Left lobe of liver (tissue), 2 donors: ENCODE measurements at regions not wholly inside any gene's neighbourhood (a gene's known extent, or its start where the extent isn't known, plus 50 kb on each side); places are given as distances from the start of the nearest gene placed in this dataset.

Source experiments
- ATAC-seq: fragments of 200-7000 bp; cut with Tn5 transposase; one replicate; pipeline ENCODE4 v1.9.1; 2020; ENCODE audit warnings: mild to moderate bottlenecking, moderate library complexity
- DNase-seq: peaks from one replicate; pipeline ENCODE4 v3.0.0-alpha.2; 2020; ENCODE audit warnings: low spot score
- donor health status: DM: no; HTN: no; CAD: no; lungs with moderate emphysema.
- donor health status: DM: no; HTN: yes; CAD: no.

DNA sequence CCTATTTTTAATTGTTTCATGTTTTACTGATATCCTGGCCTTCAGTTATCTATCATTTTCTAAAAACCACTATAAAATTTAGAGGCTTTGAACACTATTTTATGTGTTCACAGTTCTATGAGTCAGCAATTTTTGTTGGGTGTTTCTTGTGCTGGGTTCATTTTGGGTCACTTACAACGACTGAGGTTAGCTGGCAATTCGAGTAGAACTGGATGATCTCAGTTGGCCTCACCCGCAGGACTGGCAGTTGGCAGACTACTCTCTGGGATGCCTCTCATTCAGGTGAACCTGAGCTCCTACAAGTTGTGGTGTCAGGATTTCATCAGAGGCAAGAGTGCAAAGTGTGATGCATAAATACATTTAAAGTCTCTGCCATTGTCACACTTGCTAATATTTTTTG lies 151.0 kb upstream of the PAPPA start:
- DNase-seq: no peak
- peak; percentile 70 for ATAC-seq

DNA sequence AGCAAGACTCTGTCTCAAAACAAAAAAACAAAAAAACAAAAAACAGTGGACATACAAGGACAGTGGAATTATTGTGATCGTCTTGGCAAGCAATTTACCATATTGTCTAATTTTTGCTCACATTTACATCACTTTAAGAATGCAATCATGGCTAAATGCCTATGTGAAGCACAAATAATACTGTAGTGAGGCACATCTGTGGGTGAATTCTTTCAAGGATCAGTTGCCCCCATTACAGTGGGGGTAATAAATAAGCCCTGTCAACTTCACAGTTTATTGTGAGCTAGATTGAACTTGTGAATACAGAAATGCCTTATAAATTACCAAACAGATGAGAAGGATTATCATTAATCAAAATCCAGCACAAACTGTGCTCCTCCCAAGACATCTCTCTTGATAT lies 150.2 kb upstream of the PAPPA start:
- DNase-seq: no peak
- no peak for ATAC-seq

GRCh38 chr9:116005205-116005604 lies 148.4 kb upstream of the PAPPA start:
- ATAC-seq (no peak), DNase-seq (no peak)

GRCh38 chr9:116007824-116008223 lies 145.8 kb upstream of the PAPPA start:
- no peak for DNase-seq
- no peak for ATAC-seq

DNA sequence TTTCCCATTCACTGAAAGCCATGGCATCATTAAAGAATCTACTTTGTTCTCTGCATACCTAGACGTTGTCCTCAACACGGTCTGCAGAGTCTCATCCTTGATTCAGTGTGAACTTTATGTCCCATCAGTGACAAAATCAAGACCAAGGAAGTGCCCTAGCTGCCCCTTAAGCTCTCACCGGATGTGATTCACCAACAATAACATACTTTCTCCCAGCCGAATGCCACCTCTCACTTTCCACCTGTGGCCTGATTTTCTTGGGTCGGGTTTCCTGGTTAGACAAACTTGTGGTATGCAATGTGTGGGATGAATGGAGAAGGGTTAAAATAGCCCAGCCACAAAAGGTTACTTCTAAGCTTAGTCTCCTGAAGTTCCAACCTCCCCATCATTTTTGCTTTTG lies 145.3 kb upstream of the PAPPA start:
- ATAC-seq (no peak), DNase-seq (no peak)

DNA sequence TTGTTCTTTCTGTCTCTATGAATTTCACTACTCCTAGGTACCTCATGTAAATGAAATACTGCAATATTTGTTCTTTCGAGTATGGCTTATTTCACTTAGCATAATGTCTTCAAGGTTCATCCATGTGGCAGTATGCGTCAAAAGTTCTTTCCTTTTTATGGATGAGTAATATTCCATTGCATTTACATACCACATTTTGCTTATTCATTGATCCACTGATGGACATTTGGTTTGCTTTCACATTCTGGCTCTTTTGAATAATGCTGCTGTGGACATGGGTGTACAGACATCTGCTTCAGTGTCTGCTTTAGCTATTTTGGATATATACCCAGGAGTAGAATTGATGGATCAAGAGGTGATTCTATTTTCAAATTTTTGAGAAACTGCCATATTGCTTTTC lies 144.2 kb upstream of the PAPPA start:
- no peak for ATAC-seq

DNA sequence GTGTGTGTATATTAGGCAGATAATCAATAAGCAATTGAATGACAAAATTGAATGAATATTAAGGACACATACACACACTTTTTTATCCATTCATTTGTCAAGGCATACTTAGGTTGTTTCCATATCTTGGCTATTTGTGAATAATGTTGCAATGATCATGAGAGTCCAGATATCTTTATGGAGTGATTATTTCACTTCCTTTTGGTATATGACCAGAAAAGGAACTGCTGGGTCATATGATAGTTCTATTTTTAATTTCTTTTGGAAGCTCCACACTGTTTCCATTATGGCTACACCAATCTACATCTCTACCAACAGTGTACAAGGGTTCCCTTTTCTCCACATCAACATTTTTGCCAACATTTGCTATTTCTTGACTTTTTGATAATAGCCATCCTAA lies 137.7 kb upstream of the PAPPA start:
- ATAC-seq (no peak), DNase-seq (no peak)

More for the DNA sequence above, 144.2 kb upstream of the PAPPA start:
- DNase-seq: no peak

GRCh38 chr9:116020146-116020545 lies 133.4 kb upstream of the PAPPA start:
- no peak for ATAC-seq
- no peak for DNase-seq

DNA sequence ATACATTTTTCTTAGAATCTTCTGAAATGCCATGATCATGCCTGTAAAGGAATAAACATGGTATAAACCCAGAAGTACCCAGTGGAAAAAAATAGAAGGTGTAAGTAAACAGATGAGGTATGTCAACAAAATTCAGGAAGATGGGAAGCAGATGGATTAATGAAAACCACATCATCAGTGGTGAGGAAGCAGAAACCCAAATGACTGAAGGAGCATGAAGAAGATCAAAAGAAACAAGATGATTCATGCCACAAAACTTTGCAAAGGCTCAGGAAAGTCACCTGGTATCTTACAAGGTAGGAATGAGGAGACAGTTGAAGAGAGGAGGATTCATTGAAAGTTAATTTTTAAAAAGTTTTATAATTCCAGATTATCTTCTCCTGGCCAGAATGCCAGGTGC lies 132.8 kb upstream of the PAPPA start:
- DNase-seq (no peak), ATAC-seq (no peak)

DNA sequence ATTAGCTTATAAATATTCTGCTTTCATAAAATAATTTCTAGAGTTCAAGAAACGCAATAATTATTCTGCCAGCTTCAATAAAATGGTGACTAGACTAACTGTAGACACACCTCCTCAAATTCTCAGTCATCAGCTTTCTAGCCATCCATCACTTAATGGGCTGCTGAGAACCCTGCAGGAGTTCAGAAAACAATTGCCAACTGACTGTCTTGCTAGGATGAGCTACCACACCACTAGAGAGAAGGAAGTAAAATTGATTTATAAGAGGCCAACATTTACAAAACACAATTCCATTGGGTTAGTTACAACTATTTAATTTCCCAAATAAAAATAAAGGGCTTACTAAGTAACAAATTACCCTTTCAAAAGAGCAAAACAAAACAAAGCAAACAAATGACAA lies 126.5 kb upstream of the PAPPA start:
- DNase-seq (no peak), ATAC-seq (no peak)

DNA sequence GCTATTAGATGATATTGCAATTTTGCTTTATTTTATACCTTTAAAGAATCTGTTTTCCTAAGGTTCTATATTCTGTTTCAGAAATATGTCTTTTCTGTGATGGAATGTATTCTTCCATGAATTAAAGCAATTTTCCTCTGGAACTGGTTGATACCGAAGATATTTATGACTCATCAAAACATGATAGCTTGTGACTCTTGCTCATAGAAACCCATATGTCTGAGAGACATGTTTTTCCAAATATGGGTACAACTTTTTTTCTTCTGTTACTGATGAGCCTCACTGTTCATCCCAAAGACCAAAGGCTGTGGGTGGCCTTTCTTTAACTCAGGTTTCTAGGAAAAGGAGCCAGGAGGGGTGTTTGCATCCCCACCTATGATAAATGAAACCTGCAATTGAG lies 126.1 kb upstream of the PAPPA start:
- ATAC-seq (no peak), DNase-seq (no peak)

DNA sequence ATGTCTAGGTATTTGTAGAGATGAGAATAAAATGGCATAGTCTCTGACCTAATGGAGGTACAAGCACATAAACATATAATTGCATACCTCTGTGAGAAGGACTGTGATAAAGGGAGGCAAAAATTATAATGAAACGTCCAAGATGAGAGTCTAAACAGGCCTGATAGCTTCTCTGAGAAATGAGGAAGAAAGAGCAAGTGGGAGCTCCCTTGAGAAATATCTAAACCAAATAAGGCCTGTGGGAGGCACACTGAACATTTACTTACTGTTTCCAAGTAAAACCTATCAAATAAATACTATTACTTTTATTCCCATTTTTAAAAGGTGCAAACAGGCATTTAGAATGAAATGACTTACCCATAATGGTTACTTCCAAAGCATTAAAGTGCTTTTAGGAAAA lies 125.6 kb upstream of the PAPPA start:
- no peak for ATAC-seq
- no peak for DNase-seq

- DNase-seq (no peak), ATAC-seq (no peak)
These were observed 123.1 kb upstream of the PAPPA start for GRCh38 chr9:116030517-116030916.

- DNase-seq: peak; percentile 50
- ATAC-seq: peak; percentile 95
These were observed 120.7 kb upstream of the PAPPA start for GRCh38 chr9:116032683-116033440.

GRCh38 chr9:116039312-116039711 lies 114.3 kb upstream of the PAPPA start:
- DNase-seq (no peak), ATAC-seq (no peak)

DNA sequence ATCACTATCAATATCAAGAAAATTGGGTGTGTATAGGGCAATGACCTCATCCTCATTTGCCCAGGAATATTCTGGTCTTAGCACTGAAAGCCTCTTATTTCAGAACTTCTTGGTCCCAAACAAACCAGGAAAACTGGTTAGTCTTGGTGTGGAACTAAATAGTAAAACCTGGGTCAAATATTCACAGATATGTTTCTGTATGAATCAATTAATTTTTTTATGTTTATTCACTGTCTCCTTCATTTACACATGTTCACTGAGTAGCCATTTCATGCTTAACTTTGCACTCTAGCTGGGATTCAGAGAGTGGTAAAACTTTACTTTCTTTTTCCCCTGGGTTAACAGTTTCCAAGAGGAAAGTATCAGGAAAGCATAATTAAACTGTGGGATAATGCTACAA lies 113.7 kb upstream of the PAPPA start:
- no peak for ATAC-seq
- no peak for DNase-seq

- DNase-seq: no peak
- no peak for ATAC-seq
These were observed 111.3 kb upstream of the PAPPA start for GRCh38 chr9:116042321-116042720.

DNA sequence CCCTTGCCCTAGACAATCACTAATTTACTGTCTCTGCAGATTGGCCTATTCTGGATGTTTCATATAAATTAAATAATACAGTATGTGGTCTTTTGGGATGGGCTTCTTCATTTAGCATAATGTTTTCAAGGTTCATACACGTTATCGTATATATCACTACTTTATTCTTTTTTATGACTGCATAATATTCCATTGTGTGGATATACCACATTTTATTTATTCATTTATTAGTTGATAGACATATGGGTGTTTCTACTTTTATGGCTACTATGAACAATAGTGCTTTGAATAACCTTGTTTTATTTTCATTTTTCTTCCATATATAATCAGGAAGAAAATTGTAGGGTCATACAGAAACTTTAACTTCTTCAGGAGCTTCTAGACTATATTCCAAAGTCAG lies 108.5 kb upstream of the PAPPA start:
- no peak for DNase-seq
- no peak for ATAC-seq

DNA sequence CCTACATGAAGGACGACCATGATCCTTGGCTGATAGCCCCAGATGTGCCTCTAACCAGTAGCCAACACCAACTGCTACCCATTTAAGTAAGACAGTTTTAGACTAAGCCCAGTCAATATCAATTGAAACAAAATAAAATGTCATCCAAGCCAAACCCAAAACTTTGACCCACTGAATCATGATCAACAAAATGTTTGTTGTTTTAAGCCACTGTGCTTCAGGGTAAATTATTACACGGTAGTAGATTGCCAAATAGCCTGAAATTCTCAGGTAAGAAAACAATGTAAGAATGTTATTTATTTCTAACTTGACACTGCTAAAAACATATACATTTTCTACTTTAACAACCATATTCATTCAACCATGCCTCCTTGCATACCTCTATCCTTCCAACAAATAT lies 105.5 kb upstream of the PAPPA start:
- DNase-seq: no peak
- peak; percentile 34 for ATAC-seq

DNA sequence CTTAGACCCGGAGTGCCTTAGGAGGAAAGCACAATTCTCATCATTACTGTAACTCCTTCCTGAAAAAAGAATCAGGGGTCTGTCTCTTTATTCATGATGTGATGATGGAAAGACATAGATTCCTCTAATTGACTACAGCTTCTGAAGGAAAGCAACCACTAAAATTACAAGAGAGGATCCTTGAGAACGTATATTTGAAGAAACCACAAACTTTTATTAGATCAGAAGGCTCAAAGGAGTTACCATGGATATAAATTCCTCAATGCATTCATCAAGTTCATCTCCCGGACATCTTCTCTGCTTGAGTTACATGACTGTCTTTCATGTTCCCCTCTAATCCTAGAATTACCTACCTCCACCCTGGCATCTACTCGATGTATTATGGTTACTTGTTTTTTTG lies 104.1 kb upstream of the PAPPA start:
- no peak for ATAC-seq
- no peak for DNase-seq

DNA sequence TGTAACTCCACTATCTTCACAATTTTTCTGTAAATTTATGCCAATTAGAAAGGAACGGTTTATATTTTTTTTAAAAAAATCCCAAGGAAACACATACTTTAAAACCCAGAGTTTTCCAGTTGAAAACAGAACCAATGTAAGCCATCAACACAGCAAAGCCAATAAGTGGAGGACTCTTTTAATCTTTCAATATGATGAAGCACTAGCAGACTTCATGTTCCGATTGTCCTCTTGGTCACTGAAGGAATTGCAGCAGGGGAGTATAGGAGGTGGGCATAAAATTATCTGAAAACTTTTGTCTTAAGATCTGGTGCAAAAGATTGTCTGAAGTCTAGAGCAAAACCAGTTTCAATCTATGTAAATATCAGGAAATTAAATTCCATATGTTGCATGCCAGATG lies 102.1 kb upstream of the PAPPA start:
- ATAC-seq (no peak), DNase-seq (no peak)

DNA sequence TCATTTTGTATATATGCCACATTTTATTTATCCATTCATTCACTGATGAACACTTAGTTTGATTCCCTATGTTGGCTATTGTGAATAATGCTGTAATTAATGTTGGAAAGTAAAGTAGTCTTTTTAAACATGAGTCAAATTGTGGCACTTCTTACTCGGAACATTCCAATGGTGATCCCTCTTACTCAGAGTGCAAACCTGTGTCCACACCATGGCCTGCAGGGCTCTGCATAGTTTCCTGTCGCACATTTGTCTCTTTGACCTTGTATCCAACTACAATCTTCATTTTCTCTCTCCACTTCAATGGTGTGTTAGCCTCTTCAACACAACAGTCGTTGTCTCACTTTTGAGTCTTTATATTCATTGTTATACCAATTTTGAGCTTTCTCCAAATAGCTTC lies 98.1 kb upstream of the PAPPA start:
- ATAC-seq (no peak), DNase-seq (no peak)

DNA sequence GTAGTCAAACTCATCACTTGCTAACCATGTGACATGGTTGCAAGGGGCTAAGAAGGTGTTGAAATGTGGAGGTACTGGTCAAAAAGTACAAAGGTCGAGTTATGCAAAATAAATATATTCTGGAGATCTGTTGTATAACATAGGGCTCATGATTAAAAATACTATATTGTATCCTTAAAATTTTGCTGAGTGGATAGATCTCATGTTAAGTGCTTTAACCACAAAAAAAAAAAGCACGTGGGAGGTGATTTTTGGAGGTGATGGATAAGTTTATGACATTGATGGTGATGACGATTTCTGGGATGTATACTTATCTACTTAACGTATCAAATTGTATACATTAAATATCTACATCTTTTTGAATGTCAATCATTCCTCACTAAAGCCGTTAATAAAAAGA lies 96.2 kb upstream of the PAPPA start:
- no peak for ATAC-seq

More for the DNA sequence above, 96.2 kb upstream of the PAPPA start:
- DNase-seq: no peak
